RPMI7951 (cell line): ENCODE measurements at regions not wholly inside any gene's neighbourhood (a gene's known extent, or its start where the extent isn't known, plus 50 kb on each side); places are given as distances from the start of the nearest gene placed in this dataset.
A peak's percentile ranks its signal among the peaks of the same experiment; 100 is the strongest.
"Not testable (repeated sequence)": the region's sequence is repeated elsewhere in the genome, so short reads cannot be mapped to it uniquely, and the experiment has no call there.

ENCODE experiments used
- DNase-seq: peaks from one replicate; pipeline ENCODE4 v3.0.0-alpha.2; 2012; ENCODE audit warnings: low read depth

- DNase-seq: no peak
These were observed 214.7 kb downstream of the OR4C45 start for GRCh38 chr11:50247309-50247874.

- no peak for DNase-seq
These were observed 235.2 kb downstream of the OR4C45 start for GRCh38 chr11:50267851-50268250.

- no peak for DNase-seq
These were observed 242.5 kb downstream of the OR4C45 start for GRCh38 chr11:50275133-50275532.

- DNase-seq: no peak
These were observed 246.1 kb downstream of the OR4C45 start for GRCh38 chr11:50278756-50279155.

GRCh38 chr11:50298182-50298988, 265.7 kb downstream of the OR4C45 start:
- DNase-seq: no peak

GRCh38 chr11:50330723-50331122, 298.0 kb downstream of the OR4C45 start:
- DNase-seq: not testable (repeated sequence)

GRCh38 chr11:50333861-50334260, 301.2 kb downstream of the OR4C45 start:
- DNase-seq: peak; percentile 0

- DNase-seq: not testable (repeated sequence)
These were observed 304.8 kb downstream of the OR4C45 start for GRCh38 chr11:50337432-50337831.

GRCh38 chr11:50348018-50348417, 315.3 kb downstream of the OR4C45 start:
- DNase-seq: not testable (repeated sequence)

- DNase-seq: no peak
These were observed 346.8 kb downstream of the OR4C45 start for GRCh38 chr11:50379484-50379883.

GRCh38 chr11:50394017-50394416, 361.3 kb downstream of the OR4C45 start:
- DNase-seq: no peak

- DNase-seq: no peak
These were observed 380.2 kb downstream of the OR4C45 start for GRCh38 chr11:50412832-50413231.

- no peak for DNase-seq
These were observed 390.5 kb downstream of the OR4C45 start for GRCh38 chr11:50423208-50423607.
